Mucosa of descending colon (tissue), 3 donors: ENCODE measurements at regions not wholly inside any gene's neighbourhood (a gene's known extent, or its start where the extent isn't known, plus 50 kb on each side); places are given as distances from the start of the nearest gene placed in this dataset.
"Not testable (repeated sequence)": the region's sequence is repeated elsewhere in the genome, so short reads cannot be mapped to it uniquely, and the experiment has no call there.

Experiments
- ATAC-seq: fragments of 200-7000 bp; cut with Tn5 transposase; one replicate; pipeline ENCODE4 v1.9.1; 2020; ENCODE audit warnings: mild to moderate bottlenecking, moderate library complexity
- DNase-seq, 3 donors: peaks; one replicate each; pipeline ENCODE4 v3.0.0-alpha.2; 2020
- H3K36me3 ChIP-seq: fragments of 200-600 bp; one replicate; pipeline ENCODE4 v1.8.0; 2021; ENCODE audit warnings: low read depth, mild to moderate bottlenecking
- H3K4me1 ChIP-seq: fragments of 200-600 bp; one replicate; pipeline ENCODE4 v1.8.0; 2021; ENCODE audit warnings: low read depth, mild to moderate bottlenecking
- H3K4me3 ChIP-seq: fragments of 200-600 bp; one replicate; pipeline ENCODE4 v1.8.0; 2021; ENCODE audit warnings: mild to moderate bottlenecking
- H3K9me3 ChIP-seq: fragments of 200-600 bp; one replicate; pipeline ENCODE4 v1.8.0; 2021; ENCODE audit warnings: mild to moderate bottlenecking
- intact Hi-C, 2 donors: fragments of 100-400 bp; cut with DNase I in 1 of 2; cut with micrococcal nuclease in 1 of 2; formaldehyde crosslinking; loops; one replicate each; pipeline versions ENCODE4 v1.11.0 to v1.11.1; 2022; cut with DNase I, micrococcal nuclease
- TF ChIP-seq, protein P1 (sequence below): fragments of 200-600 bp; IDR thresholded peaks from one replicate; pipeline ENCODE4 v1.8.0; 2022; ENCODE audit warnings: antibody characterized with exemption, mild to moderate bottlenecking
- donor health status: DM: no; HTN: no; CAD: no; lungs with moderate emphysema.
- donor health status: DM: no; HTN: no; CAD: no.
- donor health status: DM: no; HTN: yes; CAD: no.

- intact Hi-C loops, result no loop called here
- no peaks in the 10 kb centered on the region for H3K9me3 ChIP-seq
- TF ChIP-seq, protein P1, sequence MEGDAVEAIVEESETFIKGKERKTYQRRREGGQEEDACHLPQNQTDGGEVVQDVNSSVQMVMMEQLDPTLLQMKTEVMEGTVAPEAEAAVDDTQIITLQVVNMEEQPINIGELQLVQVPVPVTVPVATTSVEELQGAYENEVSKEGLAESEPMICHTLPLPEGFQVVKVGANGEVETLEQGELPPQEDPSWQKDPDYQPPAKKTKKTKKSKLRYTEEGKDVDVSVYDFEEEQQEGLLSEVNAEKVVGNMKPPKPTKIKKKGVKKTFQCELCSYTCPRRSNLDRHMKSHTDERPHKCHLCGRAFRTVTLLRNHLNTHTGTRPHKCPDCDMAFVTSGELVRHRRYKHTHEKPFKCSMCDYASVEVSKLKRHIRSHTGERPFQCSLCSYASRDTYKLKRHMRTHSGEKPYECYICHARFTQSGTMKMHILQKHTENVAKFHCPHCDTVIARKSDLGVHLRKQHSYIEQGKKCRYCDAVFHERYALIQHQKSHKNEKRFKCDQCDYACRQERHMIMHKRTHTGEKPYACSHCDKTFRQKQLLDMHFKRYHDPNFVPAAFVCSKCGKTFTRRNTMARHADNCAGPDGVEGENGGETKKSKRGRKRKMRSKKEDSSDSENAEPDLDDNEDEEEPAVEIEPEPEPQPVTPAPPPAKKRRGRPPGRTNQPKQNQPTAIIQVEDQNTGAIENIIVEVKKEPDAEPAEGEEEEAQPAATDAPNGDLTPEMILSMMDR, result no peak
- H3K36me3 ChIP-seq, result no peaks in the 10 kb centered on the region
- ATAC-seq (no peak), DNase-seq (no peak)
- no peak overlapping the region for H3K4me3 ChIP-seq
- H3K4me1 ChIP-seq, result no peaks in the 10 kb centered on the region
These were observed 147.5 kb downstream of the THBS2 start for GRCh38 chr6:169106176-169106575.

GRCh38 chr6:169101981-169102380, 151.7 kb downstream of the THBS2 start:
- Histone ChIP-seq H3K4me1 (no peaks in the 10 kb centered on the region), H3K4me3 (no peak overlapping the region), H3K9me3 (no peaks in the 10 kb centered on the region), H3K36me3 (no peaks in the 10 kb centered on the region)
- intact Hi-C loops, result no loop called here
- no peak for DNase-seq
- no peak for ATAC-seq
- TF ChIP-seq, protein P1, result no peak

DNA sequence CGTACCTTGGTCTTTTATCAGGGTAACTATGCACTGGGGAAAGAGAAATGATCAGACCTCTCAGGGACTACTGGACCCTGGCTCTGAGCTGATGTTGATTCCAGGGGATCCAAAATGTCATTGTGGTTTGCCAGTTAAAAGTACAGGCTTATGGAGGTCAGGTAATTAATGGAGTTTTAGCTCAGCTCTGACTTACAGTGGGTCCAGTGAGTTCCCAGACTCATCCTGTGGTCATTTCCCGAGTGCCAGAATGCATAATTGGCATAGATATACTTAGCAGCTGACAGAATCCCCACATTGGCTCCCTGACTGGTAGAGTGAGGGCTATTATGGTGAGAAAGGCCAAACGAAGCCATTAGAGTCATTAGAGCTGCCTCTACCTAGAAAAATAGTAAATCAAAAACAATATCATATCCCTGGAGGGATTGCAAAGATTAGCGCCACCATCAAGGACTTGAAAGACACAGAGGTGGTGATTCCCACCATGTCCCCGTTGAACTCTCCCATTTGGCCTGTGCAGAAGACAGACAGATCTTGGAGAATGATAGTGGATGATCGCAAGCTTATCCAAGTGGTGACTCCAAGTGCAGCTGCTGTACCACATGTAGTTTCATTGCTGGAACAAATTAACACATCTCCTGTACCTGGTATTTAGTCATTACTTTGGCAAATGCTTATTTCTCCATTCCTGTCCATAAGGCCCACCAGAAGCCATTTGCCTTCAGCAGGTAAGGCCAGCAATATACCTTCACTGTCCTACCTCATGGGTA, 152.4 kb downstream of the THBS2 start:
- intact Hi-C loops, result no loop called here
- H3K4me3 ChIP-seq, result no peak overlapping the region
- no peak for ATAC-seq
- no peaks in the 10 kb centered on the region for H3K36me3 ChIP-seq
- TF ChIP-seq, protein P1, result no peak
- H3K4me1 ChIP-seq, result no peaks in the 10 kb centered on the region
- no peaks in the 10 kb centered on the region for H3K9me3 ChIP-seq
- DNase-seq, result no peak

- H3K9me3 ChIP-seq, result no peaks in the 10 kb centered on the region
- TF ChIP-seq, protein P1, result no peak
- intact Hi-C loops, result no loop called here
- ATAC-seq (no peak), DNase-seq (no peak)
- H3K4me1 ChIP-seq, result no peaks in the 10 kb centered on the region
- no peak overlapping the region for H3K4me3 ChIP-seq
- H3K36me3 ChIP-seq, result no peaks in the 10 kb centered on the region
These were observed 154.0 kb downstream of the THBS2 start for GRCh38 chr6:169099411-169100202.

DNA sequence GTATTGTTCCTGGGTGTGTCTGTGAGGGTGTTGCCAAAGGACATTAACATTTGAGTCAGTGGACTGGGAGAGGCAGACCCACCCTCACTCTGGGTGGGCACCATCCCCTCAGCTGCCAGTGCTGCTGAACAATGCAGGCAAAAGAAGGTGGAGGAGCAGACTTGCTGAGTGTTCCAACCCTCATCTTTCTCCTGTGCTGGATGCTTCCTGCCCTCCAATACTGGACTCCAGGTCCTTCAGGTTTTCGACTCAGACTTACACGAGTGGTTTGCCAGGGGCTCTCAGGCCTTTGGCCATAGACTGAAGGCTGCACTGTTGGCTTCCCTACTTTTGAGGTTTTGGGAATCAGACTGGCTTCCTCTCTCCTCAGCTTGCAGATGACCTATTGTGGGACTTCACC, 155.0 kb downstream of the THBS2 start:
- H3K36me3 ChIP-seq, intact Hi-C loops, ATAC-seq, H3K4me3 ChIP-seq, DNase-seq, H3K9me3 ChIP-seq, H3K4me1 ChIP-seq: not testable (repeated sequence)

GRCh38 chr6:169098116-169098515, 155.5 kb downstream of the THBS2 start:
- Histone ChIP-seq H3K4me1 (no peaks in the 10 kb centered on the region), H3K4me3 (no peak overlapping the region), H3K36me3 (no peaks in the 10 kb centered on the region), H3K9me3 (no peaks in the 10 kb centered on the region)
- ATAC-seq (no peak), DNase-seq (no peak)
- intact Hi-C loops, result no loop called here
- TF ChIP-seq, protein P1, result no peak
